H1 (cell line): ENCODE measurements at regions not wholly inside any gene's neighbourhood (a gene's known extent, or its start where the extent isn't known, plus 50 kb on each side); places are given as distances from the start of the nearest gene placed in this dataset.

Experiments used
- CTCF ChIA-PET: fragments of 300-600 bp; sonication (Branson Sonifier 250); formaldehyde crosslinking; loops from one replicate; lab custom pipeline; 2021; ENCODE audit not compliant: partially characterized antibody; lab: Charles Lee
- POLR2A ChIA-PET: fragments of 300-600 bp; sonication (Branson Sonifier 250); formaldehyde crosslinking; loops from one replicate; lab custom pipeline; 2021; ENCODE audit warnings: inconsistent platforms; ENCODE audit not compliant: partially characterized antibody; lab: Charles Lee
- DNase-seq, 2 experiments: peaks; one replicate each; pipeline versions ENCODE4 v3.0.0 to v3.0.0-alpha.2; 2010 to 2022; ENCODE audit warnings: low spot score in 2 of 2, low read depth in 1 of 2, mixed read lengths in 1 of 2
- FAIRE-seq: peaks from 2 replicates; lab custom pipeline; 2011; peaks lifted over from hg19 to GRCh38; lab: Jason Lieb, UNC
- H2AFZ ChIP-seq: 2 replicates; pipeline ENCODE4 v1.8.1; 2012; ENCODE audit warnings: low read length, inconsistent platforms
- H2AK5ac ChIP-seq: 2 replicates; pipeline ENCODE4 v1.6.1; 2013; ENCODE audit warnings: low read depth, low read length
- H2BK120ac ChIP-seq: replicated peaks from 2 replicates; pipeline ENCODE3; 2013; ENCODE audit warnings: low read depth, low read length, inconsistent platforms
- H2BK12ac ChIP-seq: 2 replicates; pipeline ENCODE4 v1.6.1; 2013; ENCODE audit warnings: low read depth, low read length
- H2BK15ac ChIP-seq: 2 replicates; pipeline ENCODE4 v1.6.1; 2013; ENCODE audit warnings: low read length
- H2BK20ac ChIP-seq: 2 replicates; pipeline ENCODE4 v1.6.1; 2013; ENCODE audit warnings: low read length
- H2BK5ac ChIP-seq: 2 replicates; pipeline ENCODE4 v1.6.1; 2013; ENCODE audit warnings: low read depth, low read length
- H3K14ac ChIP-seq: 2 replicates; pipeline ENCODE4 v1.6.1; 2013; ENCODE audit warnings: inconsistent platforms; ENCODE audit not compliant: insufficient read length
- H3K18ac ChIP-seq: 2 replicates; pipeline ENCODE4 v1.6.1; 2013; ENCODE audit warnings: low read length; ENCODE audit errors: extremely low read depth
- H3K23ac ChIP-seq: 2 replicates; pipeline ENCODE4 v1.6.1; 2013; ENCODE audit warnings: inconsistent platforms; ENCODE audit not compliant: insufficient read length
- H3K23me2 ChIP-seq: 2 replicates; pipeline ENCODE4 v1.6.1; 2013; ENCODE audit warnings: low read depth, low read length
- H3K27ac ChIP-seq: 2 replicates; pipeline ENCODE4 v1.6.1; 2011; ENCODE audit warnings: low read depth, low read length, inconsistent platforms
- H3K27me3 ChIP-seq, 4 experiments: replicated peaks in 1 of 4; 1 replicate in 1 of 4; 2 replicates in 3 of 4; pipeline versions ENCODE4 v1.6.1 to v1.8.1; 2011 to 2013; ENCODE audit warnings: low read length in 3 of 4, mild to moderate bottlenecking in 3 of 4, inconsistent platforms in 2 of 4, mixed read lengths in 2 of 4, moderate library complexity in 1 of 4; ENCODE audit not compliant: control insufficient read depth in 3 of 4, insufficient read depth in 3 of 4; ENCODE audit errors: extremely low read depth in 1 of 4
- H3K36me3 ChIP-seq, 4 experiments: 2 replicates each; pipeline versions ENCODE4 v1.6.1 to v1.8.1; 2011 to 2013; ENCODE audit warnings: mild to moderate bottlenecking in 4 of 4, low read length in 3 of 4, moderate library complexity in 2 of 4, control low read depth in 1 of 4, inconsistent platforms in 1 of 4; ENCODE audit not compliant: insufficient read depth in 4 of 4, control insufficient read depth in 2 of 4
- H3K4ac ChIP-seq: replicated peaks from 2 replicates; pipeline ENCODE3; 2013; ENCODE audit warnings: low read length, low read depth, mixed read lengths, inconsistent platforms; ENCODE audit not compliant: insufficient read length
- H3K4me1 ChIP-seq, 4 experiments: replicated peaks in 1 of 4; 1 replicate in 1 of 4; 2 replicates in 3 of 4; pipeline versions ENCODE4 v1.6.1 to v1.8.1; 2011 to 2013; ENCODE audit warnings: low read length in 3 of 4, inconsistent platforms in 2 of 4, mixed read lengths in 1 of 4; ENCODE audit not compliant: insufficient read depth in 4 of 4, control insufficient read depth in 3 of 4
- H3K4me2 ChIP-seq, 2 experiments: 2 replicates each; pipeline versions ENCODE4 v1.6.1 to v1.8.1; 2011 to 2013; ENCODE audit warnings: low read depth in 2 of 2, low read length in 2 of 2, control low read depth in 1 of 2, inconsistent platforms in 1 of 2, mild to moderate bottlenecking in 1 of 2; ENCODE audit not compliant: insufficient read depth in 1 of 2
- H3K4me3 ChIP-seq, 4 experiments: fragments of 200-600, 300-600 bp in 1 of 4; sonication (generic), shearing (Covaris generic), sonication (Bioruptor Twin) in 1 of 4; 2 replicates each; pipeline versions ENCODE4 v1.5.1 to v1.8.1; 2011 to 2016; ENCODE audit warnings: low read length in 4 of 4, low read depth in 3 of 4, control low read depth in 2 of 4, inconsistent platforms in 2 of 4, mild to moderate bottlenecking in 2 of 4, mixed read lengths in 1 of 4, moderate library complexity in 1 of 4; ENCODE audit not compliant: insufficient read depth in 2 of 4; ENCODE audit errors: extremely low read depth in 1 of 4
- H3K56ac ChIP-seq: replicated peaks from 2 replicates; pipeline ENCODE3; 2013; ENCODE audit warnings: low read depth, mild to moderate bottlenecking, mixed read lengths, low read length, inconsistent platforms; ENCODE audit not compliant: insufficient read length
- H3K79me1 ChIP-seq: 2 replicates; pipeline ENCODE4 v1.6.1; 2013; ENCODE audit warnings: low read depth, low read length, control low read depth
- H3K79me2 ChIP-seq, 2 experiments: 2 replicates each; pipeline versions ENCODE4 v1.6.1 to v1.8.1; 2012 to 2013; ENCODE audit warnings: low read length in 2 of 2, mild to moderate bottlenecking in 2 of 2, inconsistent platforms in 1 of 2; ENCODE audit not compliant: insufficient read depth in 2 of 2, control insufficient read depth in 1 of 2
- H3K9ac ChIP-seq, 4 experiments: replicated peaks in 1 of 4; 1 replicate in 1 of 4; 2 replicates in 3 of 4; pipeline versions ENCODE4 v1.6.1 to v1.8.1; 2011 to 2013; ENCODE audit warnings: low read depth in 3 of 4, low read length in 3 of 4, control low read depth in 2 of 4, mild to moderate bottlenecking in 2 of 4, moderate library complexity in 2 of 4, inconsistent platforms in 1 of 4; ENCODE audit errors: extremely low read depth in 1 of 4
- H3K9me3 ChIP-seq, 2 experiments: 2 replicates each; pipeline versions ENCODE4 v1.6.1 to v1.8.1; 2012 to 2013; ENCODE audit warnings: mild to moderate bottlenecking in 2 of 2, moderate library complexity in 2 of 2, control low read depth in 1 of 2, inconsistent platforms in 1 of 2, low read depth in 1 of 2, low read length in 1 of 2, mixed read lengths in 1 of 2; ENCODE audit not compliant: insufficient read depth in 2 of 2
- H4K20me1 ChIP-seq, 2 experiments: replicated peaks in 1 of 2; 2 replicates each; pipeline versions ENCODE3 to v1.8.1; 2011 to 2013; ENCODE audit warnings: inconsistent platforms in 2 of 2, low read length in 2 of 2, mild to moderate bottlenecking in 1 of 2; ENCODE audit not compliant: insufficient read depth in 2 of 2, control insufficient read depth in 1 of 2
- H4K5ac ChIP-seq: 2 replicates; pipeline ENCODE4 v1.6.1; 2013; ENCODE audit warnings: low read length, low read depth, mixed read lengths, inconsistent platforms; ENCODE audit not compliant: insufficient read length
- H4K8ac ChIP-seq: 2 replicates; pipeline ENCODE4 v1.8.0; 2013; ENCODE audit warnings: mild to moderate bottlenecking, moderate library complexity, low read length, inconsistent platforms; ENCODE audit not compliant: insufficient read depth; ENCODE audit errors: extremely low read depth
- H4K91ac ChIP-seq: replicated peaks from 2 replicates; pipeline ENCODE3; 2013; ENCODE audit warnings: low read length, mixed read lengths, inconsistent platforms; ENCODE audit not compliant: insufficient read length
- ASH2L ChIP-seq: fragments of 200-600, 300-600 bp; sonication (generic); IDR thresholded peaks from one replicate; pipeline ENCODE4 v1.7.1; 2017; ENCODE audit warnings: low read length
- BACH1 ChIP-seq: IDR thresholded peaks from 2 replicates; pipeline ENCODE4 v1.6.1; 2012; ENCODE audit warnings: low read length, improper control_type of control experiment
- CBX5 ChIP-seq: fragments of 300-800, 300-1000 bp; sonication (generic); IDR thresholded peaks from 2 replicates; pipeline ENCODE4 v1.7.1; 2016; ENCODE audit warnings: antibody characterized with exemption, low read length, low read depth
- CBX8 ChIP-seq: fragments of 300-800, 300-1000 bp; sonication (generic); IDR thresholded peaks from 2 replicates; pipeline ENCODE4 v1.7.1; 2016; ENCODE audit warnings: low read depth, low read length, borderline replicate concordance
- CEBPB ChIP-seq: IDR thresholded peaks from 2 replicates; pipeline ENCODE4 v1.6.1; 2012; ENCODE audit warnings: low read depth, low read length
- CHD2 ChIP-seq: IDR thresholded peaks from 2 replicates; pipeline ENCODE4 v1.6.1; 2012; ENCODE audit warnings: low read length, improper control_type of control experiment
- CREB1 ChIP-seq: IDR thresholded peaks from 2 replicates; pipeline ENCODE4 v1.6.1; 2012; ENCODE audit warnings: inconsistent platforms
- CTBP2 ChIP-seq: IDR thresholded peaks from 2 replicates; pipeline ENCODE4 v1.7.0; 2011; ENCODE audit warnings: borderline replicate concordance, mild to moderate bottlenecking, moderate library complexity, mixed read lengths, low read length; ENCODE audit not compliant: insufficient read depth, insufficient read length
- GABPA ChIP-seq: IDR thresholded peaks from 2 replicates; pipeline ENCODE4 v1.6.1; 2011; ENCODE audit warnings: mild to moderate bottlenecking, low read length, moderate library complexity, borderline replicate concordance; ENCODE audit not compliant: insufficient read depth
- RAD21 ChIP-seq, 2 experiments: IDR thresholded peaks in 1 of 2; conservative IDR thresholded peaks in 1 of 2; 2 replicates each; pipeline ENCODE4 v1.6.1; 2011; ENCODE audit warnings: low read depth in 2 of 2, low read length in 2 of 2, improper control_type of control experiment in 1 of 2, inconsistent platforms in 1 of 2, mild to moderate bottlenecking in 1 of 2, moderate library complexity in 1 of 2
- SIX5 ChIP-seq: IDR thresholded peaks from 2 replicates; pipeline ENCODE4 v1.6.1; 2011; ENCODE audit warnings: mild to moderate bottlenecking, low read depth, low read length
- SP4 ChIP-seq: IDR thresholded peaks from 2 replicates; pipeline ENCODE4 v1.6.1; 2012; ENCODE audit warnings: low read length, inconsistent platforms
- SUZ12 ChIP-seq: fragments of 200-600 bp; sonication (generic); IDR thresholded peaks from 2 replicates; pipeline ENCODE4 v1.6.1; 2012; ENCODE audit warnings: mild to moderate bottlenecking, inconsistent platforms, low read length, moderate library complexity, mixed read lengths
- TAF7 ChIP-seq: optimal IDR thresholded peaks from 2 replicates; pipeline ENCODE3; 2011; ENCODE audit warnings: low read depth, mild to moderate bottlenecking, inconsistent platforms, low read length, moderate library complexity, borderline replicate concordance
- WGBS, 2 experiments: shearing (Covaris generic) in 1 of 2; methylation state at CpG; one replicate each; pipeline versions ENCODE4 v1.1.6 to v1.1.7; 2013 to 2015; ENCODE audit warnings: low lambda C conversion rate in 2 of 2, mixed read lengths in 2 of 2, inconsistent platforms in 1 of 2, low coverage in 1 of 2, missing lambda C conversion rate in 1 of 2; ENCODE audit not compliant: insufficient replicate concordance in 2 of 2, insufficient coverage in 1 of 2, insufficient read length in 1 of 2; ENCODE audit errors: extremely low coverage in 1 of 2, missing lambda C conversion rate in 1 of 2; 5-methylcytosine and 5-hydroxymethylcytosine counted together

- H3K4me3 ChIP-seq: no peak overlapping the region
- H2BK5ac ChIP-seq: no peak overlapping the region
- H4K20me1 ChIP-seq: no peaks in the 10 kb centered on the region
- no peak overlapping the region for H4K8ac ChIP-seq
- H2BK20ac ChIP-seq: no peak overlapping the region
- no peaks in the 10 kb centered on the region for H3K9me3 ChIP-seq
- H3K23me2 ChIP-seq: no peaks in the 10 kb centered on the region
- H3K56ac ChIP-seq: no peak overlapping the region
- H3K4me2 ChIP-seq: no peak overlapping the region
- no peaks in the 10 kb centered on the region for H3K79me1 ChIP-seq
- FAIRE-seq (no peak), DNase-seq (no peak)
- no peak overlapping the region for H2BK15ac ChIP-seq
- CTCF ChIA-PET: interaction anchor here (0.9 kb wide), 1 partner anchor 78 kb away, joined by 3 read pairs; no protein-coding TSS in a partner anchor
- H3K18ac ChIP-seq: no peak overlapping the region
- no peak overlapping the region for H3K27ac ChIP-seq
- WGBS, 2 experiments: 81% methylated on average over 19 of the region's 19 CpGs; no CpG with 5 or more reads in 1 of the 2 experiments
- H3K9ac ChIP-seq: no peak overlapping the region; a peak in 1 of 7 replicates
- H2AFZ ChIP-seq: peak overlapping the region; percentile 43
- H3K79me2 ChIP-seq: no peaks in the 10 kb centered on the region
- H2AK5ac ChIP-seq: no peak overlapping the region
- H2BK120ac ChIP-seq: no peak overlapping the region
- no peak overlapping the region for H2BK12ac ChIP-seq
- H3K23ac ChIP-seq: no peak overlapping the region
- H3K4ac ChIP-seq: no peak overlapping the region
- no peak overlapping the region for H4K5ac ChIP-seq
- no peaks in the 10 kb centered on the region for H3K27me3 ChIP-seq
- H3K14ac ChIP-seq: no peak overlapping the region
- POLR2A ChIA-PET: no interaction called here
- no peaks in the 10 kb centered on the region for H3K4me1 ChIP-seq
- H3K36me3 ChIP-seq: no peaks in the 10 kb centered on the region
- H4K91ac ChIP-seq: no peak overlapping the region
- no peak for TF ChIP-seq SIX5
- no peak for TF ChIP-seq SP4
- no peak for TF ChIP-seq TAF7
- no peak for TF ChIP-seq CEBPB
- no peak for TF ChIP-seq CREB1
- TF ChIP-seq CHD2: no peak
- TF ChIP-seq SUZ12: no peak
- TF ChIP-seq BACH1: no peak
- TF ChIP-seq ASH2L: no peak
- TF ChIP-seq CBX8: no peak
- no peak for TF ChIP-seq GABPA
- TF ChIP-seq CBX5: no peak
- TF ChIP-seq CTBP2: no peak
- TF ChIP-seq RAD21 (IDR thresholded peaks at IDR 0.05 in 1 of 2, conservative IDR thresholded peaks at IDR 0.05 in 1 of 2; ENCODE audit: low read depth in 2 of 2, low read length in 2 of 2): no peak
Observed at GRCh38 chr4:181647396-181648147, 595.6 kb upstream of the TENM3 start.
